A172 (cell line): ENCODE measurements at regions not wholly inside any gene's neighbourhood (a gene's known extent, or its start where the extent isn't known, plus 50 kb on each side); places are given as distances from the start of the nearest gene placed in this dataset.

Experiments used
- DNase-seq: peaks from one replicate; pipeline ENCODE4 v3.0.0-alpha.2; 2015; ENCODE audit warnings: low spot score

DNA sequence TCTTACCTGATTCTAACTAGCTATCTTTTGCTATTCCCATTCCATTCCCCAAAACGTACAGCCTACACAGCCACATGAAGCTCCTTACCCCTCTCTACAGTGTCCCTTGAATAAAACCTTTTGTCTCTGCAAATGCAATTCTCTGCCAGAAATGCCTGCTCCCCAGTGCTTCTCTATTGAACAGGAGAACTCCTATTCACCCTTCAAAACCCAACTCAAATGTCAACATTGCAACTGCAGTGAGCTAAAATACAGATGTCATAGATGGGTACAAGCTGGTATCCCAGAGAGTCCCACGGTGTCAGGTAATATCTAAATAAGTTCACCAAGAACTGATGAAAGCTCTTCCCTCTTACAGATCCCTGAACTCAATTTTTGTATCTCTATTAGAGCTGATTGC lies 421.7 kb downstream of the INSC start:
- DNase-seq = no peak

DNA sequence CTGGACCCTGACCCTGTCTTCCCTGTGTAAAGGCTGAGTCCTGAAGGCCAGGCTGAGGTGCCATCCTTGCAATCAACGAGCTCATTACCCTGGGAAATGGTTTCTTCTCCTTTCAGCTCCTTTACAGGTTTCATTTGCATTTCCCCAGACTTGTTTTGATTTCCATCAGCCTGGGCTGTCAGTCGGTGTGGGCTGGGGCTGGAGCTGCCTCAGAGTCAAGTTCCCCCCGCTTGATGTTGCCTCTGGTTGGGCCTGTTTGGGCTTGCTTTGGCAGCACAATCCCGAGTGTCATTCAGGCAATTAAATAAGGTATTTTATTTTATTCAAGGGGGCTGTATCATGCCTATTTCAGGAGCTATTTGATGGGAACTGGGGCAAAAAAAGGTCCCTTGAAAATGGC lies 424.9 kb downstream of the INSC start:
- no peak for DNase-seq

DNA sequence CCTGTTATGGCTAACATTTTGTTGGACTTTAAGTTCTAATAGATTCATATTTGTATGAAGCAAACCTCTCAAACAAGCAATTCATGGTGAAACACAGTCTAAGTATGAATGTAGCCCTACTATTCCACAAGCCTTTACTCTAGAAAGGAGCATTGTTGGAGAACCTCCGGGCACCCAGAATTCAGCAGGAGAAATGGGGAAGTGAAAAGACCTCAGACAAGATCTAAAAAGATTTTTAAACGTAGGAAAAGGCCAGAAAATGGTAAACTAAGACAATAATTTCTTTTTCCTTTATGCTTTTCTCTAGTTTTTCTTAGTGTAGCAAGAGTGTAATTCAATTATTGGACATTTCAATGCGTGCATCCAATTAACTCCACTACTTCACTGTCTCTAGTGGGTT lies 426.4 kb downstream of the INSC start:
- no peak for DNase-seq

DNA sequence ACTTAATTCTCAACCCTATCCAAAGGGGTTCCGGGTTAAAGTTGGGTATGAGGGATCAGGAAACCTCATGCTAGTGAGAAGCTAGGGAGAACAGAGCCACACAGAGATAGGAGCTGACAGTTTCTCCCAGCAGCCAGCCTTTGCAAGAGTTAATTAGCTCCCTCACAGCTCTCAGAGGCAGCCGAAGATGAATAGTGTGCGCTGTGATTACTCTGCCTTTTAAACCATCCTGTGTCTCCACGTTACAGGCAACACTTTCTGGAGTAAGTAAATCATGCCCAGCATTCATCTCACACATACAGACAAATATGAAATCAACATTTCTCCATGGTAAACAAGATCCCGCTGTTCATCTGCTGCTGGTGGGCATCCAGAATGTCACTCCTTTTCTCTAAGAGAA lies 429.6 kb downstream of the INSC start:
- DNase-seq = no peak

DNA sequence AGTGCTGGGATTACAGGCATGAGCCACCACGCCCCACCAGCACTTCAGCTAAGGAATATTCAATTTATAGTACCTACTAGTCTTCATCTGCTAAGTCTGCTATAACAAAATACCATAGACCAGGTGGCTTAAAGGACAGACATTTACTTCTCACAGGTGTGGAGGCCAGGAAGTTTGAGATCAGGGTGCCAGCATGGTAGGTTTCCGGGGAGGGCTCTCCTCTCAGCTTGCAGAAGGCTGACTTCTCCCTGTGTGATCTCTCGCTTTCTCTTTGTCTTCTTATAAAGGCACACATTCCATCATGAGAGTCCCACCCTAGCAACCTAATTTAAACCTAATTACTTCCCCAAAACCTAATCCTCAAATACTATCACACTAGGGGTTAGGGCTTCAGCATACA lies 433.0 kb downstream of the INSC start:
- no peak for DNase-seq

DNA sequence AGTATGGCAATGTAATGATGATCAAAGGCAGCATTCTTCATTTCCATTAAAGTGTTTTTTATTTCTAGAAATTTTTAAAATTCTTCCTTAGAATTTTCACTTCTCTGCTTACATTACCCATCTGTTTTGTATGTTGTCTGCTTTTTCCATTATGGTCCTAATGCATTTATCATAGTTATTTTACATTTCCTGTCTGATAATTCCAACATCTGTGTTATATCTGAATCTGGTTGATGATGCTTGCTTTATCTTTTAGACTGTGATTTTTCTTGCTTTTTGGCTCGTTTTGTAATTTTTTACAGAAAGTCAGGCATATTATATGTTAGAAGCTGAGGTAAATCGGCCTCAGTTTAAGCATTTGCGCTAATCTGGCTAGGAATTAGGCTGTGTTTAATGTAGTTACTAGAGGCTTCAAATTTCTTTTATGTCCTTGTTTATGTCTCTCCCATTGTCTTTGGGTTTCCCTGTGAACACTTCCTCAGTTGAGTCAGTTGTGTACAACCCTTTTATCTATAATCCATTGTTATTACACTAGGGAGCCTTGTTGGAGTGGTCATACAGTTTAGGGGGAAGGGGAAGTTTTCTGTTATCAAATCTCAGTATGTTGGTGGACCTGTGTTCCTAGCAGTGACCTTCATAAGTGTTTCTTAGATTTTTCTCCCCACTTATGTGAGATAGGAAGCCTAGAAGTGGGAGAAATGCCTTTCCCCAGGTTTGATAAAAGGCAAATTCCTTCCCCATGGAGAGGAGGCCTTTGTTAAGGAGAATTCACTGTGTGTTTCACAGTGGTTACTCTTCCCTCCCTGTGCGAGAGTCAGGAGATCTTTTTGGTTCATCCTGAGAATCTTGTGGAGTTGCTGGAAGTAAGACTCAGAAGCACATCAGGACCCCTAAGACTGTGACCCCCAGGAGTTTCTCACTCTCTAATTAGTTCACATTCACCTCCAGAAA lies 437.5 kb downstream of the INSC start:
- no peak for DNase-seq

DNA sequence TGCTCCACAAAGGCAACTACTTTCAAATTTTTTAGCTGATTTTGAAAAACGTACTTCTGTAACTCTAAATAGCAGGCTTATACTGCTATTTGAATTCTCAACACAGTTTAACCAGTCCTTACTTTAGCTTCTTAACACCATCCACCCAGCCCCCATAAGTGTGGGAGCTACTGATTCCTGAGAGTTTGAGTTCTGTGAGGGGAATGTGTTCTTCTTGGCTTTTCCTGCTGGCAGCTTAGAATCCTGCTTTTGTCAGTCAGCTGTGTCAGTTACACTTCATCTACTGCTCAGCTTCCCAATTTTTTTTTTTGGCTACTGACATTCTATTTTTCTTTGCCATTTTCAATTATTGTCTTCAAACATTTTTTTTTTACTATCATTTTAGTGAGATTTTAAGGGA lies 440.4 kb downstream of the INSC start:
- DNase-seq = no peak

DNA sequence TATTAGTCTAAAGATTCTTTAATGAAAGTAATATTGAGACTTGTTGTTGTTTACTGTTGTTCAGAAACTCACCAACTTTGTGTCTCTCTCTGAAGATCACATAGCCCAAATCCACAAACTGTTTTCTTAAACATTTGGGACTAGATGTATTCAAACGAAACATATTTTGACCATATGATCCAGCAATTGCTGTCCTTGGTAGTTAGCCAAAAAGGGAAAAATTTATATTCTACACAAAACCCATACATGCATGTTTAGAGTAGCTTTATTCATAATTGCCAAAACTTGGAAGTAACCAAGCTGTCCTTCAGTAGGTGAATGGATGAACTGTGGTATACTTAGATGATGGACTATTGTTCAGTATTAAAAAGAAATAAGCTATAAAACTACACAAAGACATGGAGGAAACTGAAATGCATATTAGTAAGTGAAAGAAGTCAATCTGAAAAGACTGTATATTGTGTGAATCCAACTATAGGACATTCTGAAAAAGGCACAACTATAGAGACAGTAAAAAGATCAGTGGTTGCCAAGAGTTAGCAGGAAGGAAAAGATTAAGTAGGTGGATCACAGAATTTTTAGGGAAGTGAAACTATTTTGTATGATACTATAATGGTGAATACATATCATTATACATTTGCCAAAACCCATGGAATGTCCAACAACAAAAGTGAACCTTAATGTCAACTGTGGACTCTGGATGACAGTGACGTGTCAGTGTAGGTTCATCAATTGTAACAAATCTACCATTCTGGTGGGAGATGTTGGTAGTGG lies 442.9 kb downstream of the INSC start:
- no peak for DNase-seq

DNA sequence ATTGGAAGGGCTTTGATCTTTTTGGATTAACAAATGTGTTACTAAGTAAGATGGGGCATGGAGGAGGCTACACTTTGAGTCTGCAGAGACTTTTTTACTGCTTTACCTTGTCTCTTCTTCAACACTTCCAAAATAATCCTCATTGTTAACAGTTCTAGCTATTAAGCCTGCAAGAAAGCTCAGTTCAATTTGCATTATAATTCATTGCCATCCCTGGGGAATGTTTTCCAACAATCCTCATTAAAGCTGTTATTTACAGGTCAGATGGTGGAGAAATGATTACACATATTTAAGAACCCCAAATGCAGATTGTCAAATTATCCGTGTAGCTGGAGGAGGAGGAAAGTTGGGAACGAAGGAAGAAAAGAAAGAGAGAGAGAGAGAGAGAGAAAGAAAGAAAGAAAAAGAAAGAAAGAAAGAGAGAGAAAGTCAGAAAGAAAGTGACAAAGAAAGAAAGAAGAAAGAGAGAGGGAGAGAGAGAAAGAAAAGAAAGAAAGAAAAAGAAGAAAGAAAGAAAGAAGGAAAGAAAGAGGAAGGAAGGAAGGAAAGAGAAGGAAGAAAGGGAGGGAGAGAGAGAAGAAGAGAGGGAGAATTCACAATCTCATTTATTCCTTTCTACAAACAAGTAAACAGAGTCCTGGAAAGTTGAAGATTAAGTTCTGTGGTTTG lies 443.9 kb downstream of the INSC start:
- no peak for DNase-seq

DNA sequence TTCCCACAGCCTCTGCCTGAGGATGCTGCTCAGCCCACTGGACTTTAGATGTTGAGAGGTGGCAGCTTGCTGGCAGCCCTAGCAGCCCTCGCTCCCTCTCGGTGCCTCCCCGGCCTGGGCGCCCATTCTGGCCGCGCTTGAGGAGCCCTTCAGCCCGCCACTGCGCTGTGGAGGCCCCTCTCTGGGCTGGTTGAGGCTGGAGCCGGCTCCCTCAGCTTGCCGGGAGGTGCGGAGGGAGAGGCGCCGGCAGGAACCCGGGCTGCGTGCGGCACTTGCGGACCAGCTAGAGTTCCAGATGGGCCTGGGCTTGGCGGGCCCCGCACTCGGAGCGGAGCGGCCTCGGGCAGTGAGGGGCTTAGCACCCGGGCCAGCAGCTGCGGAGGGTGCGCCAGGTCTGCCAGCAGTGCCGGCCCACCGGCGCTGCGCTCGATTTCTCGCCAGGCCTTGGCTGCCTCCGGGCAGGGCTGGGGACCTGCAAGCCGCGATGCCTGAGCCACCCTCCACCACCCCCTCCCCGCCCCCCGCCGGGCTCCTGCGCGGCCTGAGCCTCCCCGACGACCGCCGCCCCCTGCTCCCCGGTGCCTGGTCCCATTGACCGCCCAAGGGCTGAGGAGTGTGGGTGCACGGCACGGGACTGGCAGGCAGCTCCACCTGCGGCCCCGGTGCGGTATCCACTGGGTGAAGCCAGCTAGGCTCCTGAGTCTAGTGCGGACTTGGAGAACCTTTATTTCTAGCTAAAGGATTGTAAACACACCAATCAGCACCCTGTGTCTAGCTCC lies 446.2 kb downstream of the INSC start:
- no peak for DNase-seq

DNA sequence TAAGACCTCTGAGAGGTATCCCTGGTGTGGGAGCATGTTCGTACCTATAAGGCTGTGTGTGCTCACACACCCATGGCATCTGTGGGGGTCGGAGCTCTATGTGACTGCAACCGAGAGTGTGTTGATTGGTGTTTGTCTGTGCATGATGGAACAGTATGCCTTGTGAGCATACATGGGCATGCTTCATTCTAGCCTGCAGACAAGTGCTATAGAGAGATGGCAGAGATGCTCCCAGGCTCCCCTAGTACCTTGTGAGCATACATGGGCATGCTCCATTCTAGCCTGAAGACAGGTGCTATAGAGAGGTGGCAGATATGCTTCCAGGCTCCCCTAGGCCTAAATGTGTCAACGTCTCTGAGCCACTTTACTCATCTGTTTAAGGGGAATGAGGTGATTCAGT lies 447.5 kb downstream of the INSC start:
- no peak for DNase-seq

DNA sequence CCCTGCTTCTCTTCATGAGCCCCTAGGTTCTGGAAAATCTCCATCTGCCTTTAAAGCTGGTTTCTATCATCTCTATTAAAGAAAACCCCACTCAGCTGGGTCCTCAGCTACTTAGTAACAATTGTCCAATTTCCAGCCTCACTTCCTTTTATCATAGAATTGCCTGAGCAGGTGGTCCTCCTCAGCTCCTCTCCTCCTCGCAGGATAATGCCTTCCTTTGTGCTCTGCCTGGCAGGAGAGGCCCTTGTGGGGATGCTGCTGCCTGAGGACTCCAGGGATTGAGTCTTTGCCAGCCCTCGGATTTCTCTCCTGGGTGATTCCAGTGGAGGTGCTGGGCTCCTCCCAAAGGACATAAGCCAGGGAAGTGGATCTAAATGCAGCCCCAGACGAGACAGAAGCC lies 448.3 kb downstream of the INSC start:
- no peak for DNase-seq

DNA sequence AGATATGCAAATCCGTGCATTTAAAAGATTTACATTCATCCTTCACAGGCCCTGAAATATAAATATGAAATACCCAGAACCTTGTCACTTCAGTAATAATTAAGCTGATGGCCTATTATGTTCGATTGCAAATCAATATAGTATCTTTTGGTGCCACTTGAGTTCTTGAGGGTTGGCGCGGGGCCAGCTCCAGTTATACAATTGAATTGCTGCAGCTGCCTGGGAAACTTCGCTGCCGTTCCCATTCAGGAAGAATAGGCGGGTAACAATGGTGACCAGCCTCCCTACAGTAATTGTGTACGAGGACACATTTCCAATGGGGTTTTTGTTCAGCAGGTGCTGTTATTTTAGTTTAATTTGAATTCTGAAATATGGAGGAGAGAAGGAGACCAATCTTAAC lies 451.2 kb downstream of the INSC start:
- no peak for DNase-seq

DNA sequence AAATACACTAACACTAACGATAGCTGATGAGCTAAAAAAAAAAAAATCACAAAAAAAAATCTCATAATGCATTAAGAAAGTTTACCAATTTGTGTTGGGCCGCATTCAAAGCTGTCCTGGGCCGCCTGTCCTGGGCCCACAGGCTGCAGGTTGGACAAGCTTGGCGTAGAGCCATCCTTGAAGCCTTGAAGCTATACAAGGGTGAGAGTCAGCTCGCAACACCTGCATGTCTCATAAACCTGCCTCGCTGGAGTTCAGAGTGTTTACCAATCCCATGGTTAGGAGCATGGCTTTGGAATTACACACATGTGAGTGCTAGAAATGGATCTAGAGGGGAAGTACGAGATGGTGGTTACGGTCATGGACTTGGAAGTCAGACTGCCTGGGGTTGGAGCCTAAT lies 453.7 kb downstream of the INSC start:
- DNase-seq = no peak

DNA sequence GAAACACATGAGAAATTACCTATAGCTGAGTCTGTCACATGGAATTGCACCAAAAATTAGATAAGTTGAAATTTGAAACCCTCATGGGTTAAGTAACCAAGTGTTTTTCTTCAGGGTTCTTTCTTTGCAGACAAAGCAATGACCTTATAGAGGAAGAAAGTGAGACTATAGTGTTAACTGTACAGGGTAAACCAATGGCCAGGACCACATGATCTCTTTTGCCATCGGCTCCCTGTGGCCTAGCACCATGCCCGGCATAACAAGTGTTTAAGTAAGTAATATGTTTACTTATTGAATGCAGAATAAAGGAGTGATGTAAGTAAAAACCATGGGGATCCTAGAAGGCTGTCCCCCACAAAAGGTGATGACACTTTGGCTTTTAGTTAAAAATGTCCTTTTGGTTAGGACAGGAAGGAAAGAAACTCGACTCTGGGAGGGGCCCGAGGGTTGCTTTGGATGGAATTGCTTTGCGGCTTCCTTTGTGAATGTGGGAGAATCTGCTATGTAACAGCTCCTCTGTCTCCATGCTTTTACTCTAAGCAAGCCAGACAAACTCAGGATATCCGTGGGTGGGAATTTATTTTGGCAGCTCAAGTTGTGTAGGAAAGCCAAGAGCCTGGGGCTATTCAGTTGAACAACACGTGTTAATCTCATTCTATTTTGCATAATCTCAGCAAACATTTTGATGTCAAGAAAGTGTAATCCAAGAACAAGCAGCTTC lies 454.7 kb downstream of the INSC start:
- DNase-seq = no peak

DNA sequence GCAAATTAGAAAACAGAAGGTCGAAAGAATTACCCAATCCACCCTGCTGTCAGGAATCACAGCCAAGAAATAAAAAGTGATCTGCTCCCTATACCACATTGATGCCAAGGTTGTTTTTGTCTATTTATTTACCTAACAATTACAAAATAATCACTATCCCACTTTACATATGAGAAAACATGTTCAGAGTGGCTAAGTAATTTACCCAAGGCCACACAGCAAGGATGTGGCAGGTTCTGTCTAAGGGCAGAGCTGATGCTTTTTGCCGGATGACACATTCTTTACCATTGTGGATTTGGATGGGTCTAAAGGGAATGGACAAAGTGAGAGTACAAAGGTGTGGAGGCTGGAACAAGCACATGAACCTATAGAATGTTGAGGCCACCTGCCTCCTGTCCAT lies 460.7 kb downstream of the INSC start:
- no peak for DNase-seq

DNA sequence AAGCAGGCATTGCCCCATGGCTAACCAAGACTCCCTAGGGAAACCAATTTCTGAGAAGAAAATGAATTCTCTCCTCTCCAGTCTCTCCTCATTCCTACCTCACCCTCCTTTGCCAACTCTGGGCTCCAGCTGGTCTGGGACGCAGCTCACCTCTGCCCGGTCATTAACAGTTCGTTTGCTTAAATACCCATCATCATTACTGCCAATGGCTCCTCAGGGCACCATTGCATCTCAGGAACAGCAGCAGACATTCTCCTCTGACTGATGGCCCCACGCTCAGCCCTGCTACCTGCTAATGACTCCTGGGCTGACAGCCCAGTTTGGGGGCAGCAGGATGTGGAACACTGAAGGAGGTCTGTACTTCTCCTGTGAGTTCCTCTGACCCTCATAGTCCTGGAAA lies 462.0 kb downstream of the INSC start:
- DNase-seq = no peak

DNA sequence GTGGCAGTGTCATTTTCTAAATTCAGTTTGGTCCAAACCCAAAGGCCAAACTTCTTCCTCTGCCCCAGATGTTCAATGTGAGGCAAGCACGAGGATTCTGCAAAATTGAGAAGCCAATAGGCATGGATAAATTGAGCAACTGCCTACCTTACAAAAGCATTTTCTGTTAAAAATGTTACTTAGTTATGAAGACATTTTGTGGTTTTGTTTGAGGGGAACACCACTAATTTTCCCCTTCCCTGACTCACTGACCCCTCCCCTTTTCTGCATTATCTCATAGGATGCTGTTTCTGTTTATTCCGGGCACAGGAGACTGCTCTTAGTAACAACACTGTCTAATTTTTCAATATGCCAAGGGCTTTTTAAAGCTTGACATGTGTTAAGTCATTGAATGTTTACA lies 462.8 kb downstream of the INSC start:
- no peak for DNase-seq

DNA sequence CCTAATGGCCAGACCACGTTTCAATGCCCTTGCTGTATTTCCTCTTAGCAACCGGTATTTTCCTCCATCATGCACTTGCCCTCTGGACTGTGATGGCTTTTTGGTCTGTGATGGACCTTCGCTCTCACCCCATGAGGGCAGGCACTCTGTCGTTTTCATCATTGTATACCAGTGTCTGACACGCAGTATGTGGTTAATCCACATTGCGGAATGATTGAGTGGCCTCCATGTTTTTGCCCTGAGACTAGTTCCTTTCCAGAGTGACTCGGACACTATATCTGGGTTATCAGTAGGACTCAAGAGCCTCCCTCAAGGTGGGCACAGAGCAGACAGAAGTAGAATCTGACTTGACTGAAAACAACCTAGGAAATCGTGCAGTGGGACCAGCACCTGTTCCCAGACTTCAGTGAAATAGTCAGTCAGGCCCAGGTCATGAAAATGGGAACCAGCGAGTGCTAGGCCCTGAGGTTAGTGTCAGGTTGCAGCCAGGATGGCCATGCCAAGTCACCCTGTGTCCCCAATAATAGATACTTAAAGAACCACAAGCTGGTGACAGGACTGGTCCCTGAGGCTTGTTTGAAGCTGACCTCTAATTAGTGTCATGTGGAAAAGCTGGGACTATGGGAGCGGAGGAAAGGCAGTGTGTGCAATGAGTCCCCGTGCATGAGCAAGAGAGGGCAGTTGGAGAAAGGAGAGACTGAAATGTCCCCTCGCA lies 464.7 kb downstream of the INSC start:
- no peak for DNase-seq

DNA sequence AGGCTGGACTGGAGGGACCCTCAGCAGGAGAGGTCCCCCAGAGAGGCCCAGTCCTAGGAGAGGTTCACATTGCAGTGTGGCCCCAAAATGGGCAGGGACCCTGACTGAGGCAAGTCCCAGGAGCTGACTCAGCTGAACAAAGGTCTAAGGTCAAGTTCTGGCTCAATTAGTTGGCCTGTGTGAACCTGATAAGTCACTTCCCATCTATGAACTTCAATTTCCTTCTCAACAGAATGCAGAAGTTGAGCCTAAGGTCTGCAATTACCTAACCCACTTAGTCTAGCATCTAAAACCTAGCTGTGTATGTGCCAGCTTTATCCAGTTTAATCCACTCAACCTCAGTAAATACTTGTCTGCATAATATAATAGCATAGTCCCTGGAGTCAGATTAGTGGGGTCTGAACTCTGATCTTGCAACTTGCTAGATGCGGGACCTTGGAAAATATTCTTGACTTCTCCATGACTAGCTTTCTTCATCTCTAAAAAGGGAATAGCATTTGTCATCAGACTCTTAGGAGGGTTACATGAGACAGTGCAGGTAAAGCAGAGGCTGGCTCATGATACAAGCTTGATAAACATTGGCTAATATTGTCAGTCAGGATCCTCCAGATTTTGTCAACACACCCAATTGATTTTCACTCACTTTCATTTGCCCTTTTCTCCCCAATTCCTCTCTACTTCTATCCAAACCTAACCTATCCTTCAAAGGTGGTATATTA lies 465.5 kb downstream of the INSC start:
- no peak for DNase-seq
